Chondrocyte (in vitro differentiated cells): ENCODE measurements at regions not wholly inside any gene's neighbourhood (a gene's known extent, or its start where the extent isn't known, plus 50 kb on each side); places are given as distances from the start of the nearest gene placed in this dataset.

ENCODE experiments used
- DNase-seq: peaks from one replicate; pipeline ENCODE4 v3.0.0; 2021; ENCODE audit warnings: mixed read lengths, low spot score
- H3K27ac Mint-ChIP-seq: one replicate; pipeline ENCODE4 v1.8.0; 2021; ENCODE audit warnings: mild to moderate bottlenecking, moderate library complexity, mixed read lengths; ENCODE audit not compliant: unreplicated experiment
- H3K27me3 Mint-ChIP-seq: 2 replicates; pipeline ENCODE4 v1.8.0; 2021; ENCODE audit warnings: low read depth, mixed read lengths
- H3K36me3 Mint-ChIP-seq: 2 replicates; pipeline ENCODE4 v1.8.0; 2021; ENCODE audit warnings: low read depth, mixed read lengths
- H3K4me1 Mint-ChIP-seq: 2 replicates; pipeline ENCODE4 v1.8.0; 2021; ENCODE audit warnings: low read depth, mild to moderate bottlenecking, mixed read lengths
- H3K4me3 Mint-ChIP-seq: one replicate; pipeline ENCODE4 v1.8.0; 2021; ENCODE audit warnings: mild to moderate bottlenecking, moderate library complexity, mixed read lengths; ENCODE audit not compliant: unreplicated experiment
- H3K9me3 Mint-ChIP-seq: 2 replicates; pipeline ENCODE4 v1.8.0; 2021; ENCODE audit warnings: low read depth, mixed read lengths
- TF ChIP-seq, protein P1 (sequence below): fragments of 200-600 bp; sonication (generic); IDR thresholded peaks from 2 replicates; pipeline ENCODE4 v1.5.0; 2021; ENCODE audit warnings: antibody characterized with exemption, mild to moderate bottlenecking, moderate library complexity

DNA sequence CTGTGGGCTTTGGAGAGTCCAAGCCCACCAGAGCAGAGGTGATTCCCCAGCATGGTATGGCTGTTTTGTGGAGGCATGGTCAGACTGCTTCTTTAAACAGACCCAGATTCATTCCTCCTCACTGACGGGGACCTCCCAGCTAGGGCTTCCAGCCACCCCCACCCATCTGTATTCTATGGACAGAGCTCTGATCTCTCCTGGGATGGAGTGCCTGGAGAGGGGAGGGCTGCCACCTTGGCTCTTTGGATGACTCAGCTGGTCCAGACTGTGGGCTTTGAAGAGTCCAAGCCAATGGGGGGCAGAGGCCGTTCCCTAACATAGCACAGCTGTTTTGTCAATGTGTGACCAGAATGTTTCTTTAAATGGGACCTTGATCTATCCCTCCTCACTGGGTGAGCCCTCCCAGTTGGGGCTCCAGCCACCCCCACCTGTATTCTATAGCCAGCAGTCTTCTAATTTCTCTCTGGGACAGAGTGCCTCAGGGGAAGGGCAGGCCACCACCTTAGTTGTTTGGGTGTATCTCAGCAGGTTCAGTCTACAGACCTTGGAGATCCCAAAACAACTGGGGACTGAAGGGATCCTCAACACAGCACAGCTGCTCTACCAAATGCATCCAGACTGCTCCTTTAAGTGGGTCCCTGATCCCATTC is 122.0 kb upstream of the OSTN start:
- H3K4me1 Mint-ChIP-seq, result no peaks in the 10 kb centered on the region
- H3K9me3 Mint-ChIP-seq, result peaks cover 23% of the 10 kb centered on the region
- H3K4me3 Mint-ChIP-seq, result no peak overlapping the region
- TF ChIP-seq, protein P1, sequence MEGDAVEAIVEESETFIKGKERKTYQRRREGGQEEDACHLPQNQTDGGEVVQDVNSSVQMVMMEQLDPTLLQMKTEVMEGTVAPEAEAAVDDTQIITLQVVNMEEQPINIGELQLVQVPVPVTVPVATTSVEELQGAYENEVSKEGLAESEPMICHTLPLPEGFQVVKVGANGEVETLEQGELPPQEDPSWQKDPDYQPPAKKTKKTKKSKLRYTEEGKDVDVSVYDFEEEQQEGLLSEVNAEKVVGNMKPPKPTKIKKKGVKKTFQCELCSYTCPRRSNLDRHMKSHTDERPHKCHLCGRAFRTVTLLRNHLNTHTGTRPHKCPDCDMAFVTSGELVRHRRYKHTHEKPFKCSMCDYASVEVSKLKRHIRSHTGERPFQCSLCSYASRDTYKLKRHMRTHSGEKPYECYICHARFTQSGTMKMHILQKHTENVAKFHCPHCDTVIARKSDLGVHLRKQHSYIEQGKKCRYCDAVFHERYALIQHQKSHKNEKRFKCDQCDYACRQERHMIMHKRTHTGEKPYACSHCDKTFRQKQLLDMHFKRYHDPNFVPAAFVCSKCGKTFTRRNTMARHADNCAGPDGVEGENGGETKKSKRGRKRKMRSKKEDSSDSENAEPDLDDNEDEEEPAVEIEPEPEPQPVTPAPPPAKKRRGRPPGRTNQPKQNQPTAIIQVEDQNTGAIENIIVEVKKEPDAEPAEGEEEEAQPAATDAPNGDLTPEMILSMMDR, result no peak
- peak; percentile 30 for DNase-seq
- H3K27ac Mint-ChIP-seq, result no peak overlapping the region
- no peaks in the 10 kb centered on the region for H3K36me3 Mint-ChIP-seq
- H3K27me3 Mint-ChIP-seq, result peaks cover 4% of the 10 kb centered on the region

DNA sequence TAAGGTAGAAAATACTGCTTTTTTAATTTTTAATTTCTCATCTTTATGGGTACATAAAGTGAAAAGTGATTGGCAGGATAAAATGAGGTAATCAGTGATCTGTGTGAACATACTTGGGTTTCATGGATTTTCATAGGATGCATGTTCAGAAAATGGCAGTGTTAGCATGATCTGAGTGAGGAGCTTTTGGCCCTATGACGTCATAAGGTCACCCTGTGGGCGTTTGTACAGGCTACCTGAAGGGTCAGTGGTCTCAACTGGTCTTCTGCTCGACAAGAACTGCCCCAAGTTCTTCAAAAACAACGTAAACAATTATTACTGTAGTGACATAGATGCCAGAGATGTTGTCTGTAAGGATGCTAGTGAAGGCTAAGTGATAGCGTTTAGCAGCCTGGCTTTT is 124.5 kb upstream of the OSTN start:
- peaks cover 15% of the 10 kb centered on the region for H3K9me3 Mint-ChIP-seq
- peaks cover 1% of the 10 kb centered on the region for H3K27me3 Mint-ChIP-seq
- TF ChIP-seq, protein P1, result no peak
- no peak overlapping the region for H3K27ac Mint-ChIP-seq
- no peaks in the 10 kb centered on the region for H3K36me3 Mint-ChIP-seq
- H3K4me3 Mint-ChIP-seq, result no peak overlapping the region
- DNase-seq, result no peak
- H3K4me1 Mint-ChIP-seq, result no peaks in the 10 kb centered on the region

DNA sequence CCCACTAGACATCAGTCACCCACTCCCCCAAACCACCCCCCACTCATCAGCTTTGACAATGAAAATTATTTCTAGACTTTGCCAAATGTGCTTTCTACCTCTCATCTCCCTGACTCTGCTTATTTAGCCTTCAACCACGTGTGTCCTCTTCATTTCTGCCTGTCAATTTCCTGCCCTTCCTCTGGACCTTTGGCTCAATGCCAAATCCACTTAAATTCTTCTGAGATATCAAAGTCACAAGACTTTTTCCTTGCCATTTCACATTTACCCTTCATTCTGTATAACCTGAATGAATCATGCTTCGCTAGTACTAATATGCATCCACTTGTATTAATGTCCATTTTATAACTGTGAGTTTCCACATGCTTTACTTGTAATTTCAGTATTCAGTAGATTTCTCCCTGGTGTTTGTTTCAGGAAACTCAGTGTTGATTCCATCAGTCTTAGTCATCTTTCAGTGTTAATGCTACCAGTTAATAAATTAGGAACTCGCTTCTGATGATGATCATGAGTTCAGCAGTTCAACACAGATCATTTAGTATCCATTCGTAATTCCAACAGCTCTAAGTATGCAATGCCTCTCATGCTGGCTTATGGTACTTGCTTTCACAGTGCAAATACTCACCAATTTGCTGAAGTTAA is 128.2 kb upstream of the OSTN start:
- TF ChIP-seq, protein P1, result no peak
- H3K36me3 Mint-ChIP-seq, result no peaks in the 10 kb centered on the region
- H3K4me1 Mint-ChIP-seq, result no peaks in the 10 kb centered on the region
- DNase-seq, result no peak
- no peaks in the 10 kb centered on the region for H3K9me3 Mint-ChIP-seq
- no peak overlapping the region for H3K27ac Mint-ChIP-seq
- H3K27me3 Mint-ChIP-seq, result peaks cover 18% of the 10 kb centered on the region
- H3K4me3 Mint-ChIP-seq, result no peak overlapping the region

DNA sequence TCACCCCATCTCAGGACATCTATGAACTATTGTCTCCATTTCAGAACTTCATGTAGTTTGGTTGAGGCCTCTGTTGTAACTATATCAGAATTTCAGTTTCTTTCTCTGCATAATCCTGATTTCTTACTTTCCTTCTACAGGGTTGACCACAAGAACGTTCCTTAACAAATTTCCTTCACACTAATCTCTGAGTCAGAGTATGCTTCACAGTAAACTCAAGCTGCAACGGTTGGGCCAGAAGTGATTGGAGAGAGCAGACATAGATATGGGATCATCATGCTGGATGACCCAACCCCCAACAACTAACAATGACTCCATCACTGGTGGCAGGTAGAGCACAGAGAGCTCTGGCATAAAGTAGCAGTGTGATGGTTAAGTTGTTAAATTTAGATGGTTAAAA is 128.8 kb upstream of the OSTN start:
- Mint-ChIP-seq H3K4me1 (no peaks in the 10 kb centered on the region), H3K27ac (no peak overlapping the region), H3K4me3 (no peak overlapping the region)

DNA sequence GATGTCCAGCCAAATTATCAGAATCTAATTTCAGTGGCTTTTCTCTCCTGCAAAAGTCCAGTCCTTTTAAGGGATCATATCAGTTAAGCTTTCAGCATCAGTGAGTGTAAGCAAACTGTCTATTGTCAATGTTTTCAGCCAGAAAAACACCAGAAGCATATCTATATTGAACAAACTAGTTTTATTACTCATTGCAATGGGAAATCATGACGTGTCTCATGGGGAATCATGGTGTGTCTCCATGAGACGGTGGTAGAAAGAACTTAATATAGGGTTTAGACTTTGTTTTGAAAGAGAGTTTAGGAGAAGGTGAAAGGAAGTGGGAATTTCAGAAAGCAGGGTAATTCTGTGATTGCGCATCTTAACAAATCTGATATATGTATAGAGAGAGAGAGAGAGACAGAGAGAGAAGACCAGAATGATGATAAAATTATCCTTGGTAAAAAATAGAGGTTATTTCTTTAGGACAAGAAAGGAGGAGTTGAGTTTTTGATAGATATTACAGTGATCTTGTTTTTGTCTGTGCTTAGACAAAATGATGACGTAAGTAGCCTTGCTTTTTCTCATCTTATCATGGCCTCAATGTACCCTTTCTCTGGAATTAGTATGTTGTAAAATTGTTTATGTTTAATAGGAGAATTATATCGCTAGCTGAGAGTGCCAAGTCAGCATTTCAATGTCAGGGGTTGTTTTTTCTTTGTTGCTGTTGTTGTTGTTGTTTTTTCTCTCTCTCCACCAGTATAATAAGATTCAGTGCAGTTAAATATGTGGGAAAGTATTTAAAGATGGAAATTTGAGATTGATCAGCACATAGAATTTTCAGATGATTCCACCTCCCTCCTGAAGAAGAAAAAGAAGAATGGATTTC is 129.9 kb upstream of the OSTN start:
- no peak overlapping the region for H3K27ac Mint-ChIP-seq
- H3K27me3 Mint-ChIP-seq, result peaks cover 22% of the 10 kb centered on the region
- H3K9me3 Mint-ChIP-seq, result no peaks in the 10 kb centered on the region
- H3K4me1 Mint-ChIP-seq, result no peaks in the 10 kb centered on the region
- TF ChIP-seq, protein P1, result no peak
- no peaks in the 10 kb centered on the region for H3K36me3 Mint-ChIP-seq
- no peak overlapping the region for H3K4me3 Mint-ChIP-seq
- DNase-seq, result no peak

More for the DNA sequence above, 128.8 kb upstream of the OSTN start:
- no peaks in the 10 kb centered on the region for H3K9me3 Mint-ChIP-seq
- TF ChIP-seq, protein P1, result no peak
- DNase-seq, result no peak
- H3K27me3 Mint-ChIP-seq, result peaks cover 21% of the 10 kb centered on the region
- H3K36me3 Mint-ChIP-seq, result no peaks in the 10 kb centered on the region
